Fibroblast of lung (primary cell): ENCODE measurements at regions not wholly inside any gene's neighbourhood (a gene's known extent, or its start where the extent isn't known, plus 50 kb on each side); places are given as distances from the start of the nearest gene placed in this dataset.

Source experiments
- DNase-seq, 2 donors: peaks; one replicate each; pipeline versions ENCODE4 v3.0.0 to v3.0.0-alpha.2; 2010; ENCODE audit warnings: low read depth in 2 of 2
- H2AFZ ChIP-seq: 2 replicates; pipeline ENCODE4 v1.5.1; 2012; ENCODE audit warnings: low read length, control low read depth, inconsistent platforms
- H3K27ac ChIP-seq: 2 replicates; pipeline ENCODE4 v1.5.1; 2011; ENCODE audit warnings: low read length, control low read depth; ENCODE audit not compliant: insufficient read depth
- H3K27me3 ChIP-seq: 2 replicates; pipeline ENCODE4 v1.5.1; 2011; ENCODE audit warnings: mild to moderate bottlenecking, low read length; ENCODE audit not compliant: control insufficient read depth, insufficient read depth
- H3K36me3 ChIP-seq: 2 replicates; pipeline ENCODE4 v1.5.1; 2011; ENCODE audit warnings: low read length; ENCODE audit not compliant: control insufficient read depth, insufficient read depth
- H3K4me1 ChIP-seq: 2 replicates; pipeline ENCODE4 v1.5.1; 2011; ENCODE audit warnings: low read length; ENCODE audit not compliant: control insufficient read depth, insufficient read depth; ENCODE audit errors: extremely low read depth
- H3K4me2 ChIP-seq: 2 replicates; pipeline ENCODE4 v1.5.1; 2011; ENCODE audit warnings: low read length, control low read depth; ENCODE audit not compliant: insufficient read depth; ENCODE audit errors: extremely low read depth
- H3K4me3 ChIP-seq, 4 experiments: fragments of 200-600 bp in 1 of 4; sonication (generic) in 1 of 4; replicated peaks in 1 of 4; 2 replicates each; pipeline ENCODE4 v1.5.1; 2011 to 2016; ENCODE audit warnings: low read length in 4 of 4, low read depth in 3 of 4, mild to moderate bottlenecking in 3 of 4, control low read depth in 2 of 4, inconsistent platforms in 1 of 4, mixed read lengths in 1 of 4; ENCODE audit not compliant: insufficient read depth in 1 of 4; ENCODE audit errors: control extremely low read depth in 1 of 4
- H3K79me2 ChIP-seq: 2 replicates; pipeline ENCODE4 v1.5.1; 2012; ENCODE audit warnings: mild to moderate bottlenecking, low read length, inconsistent platforms; ENCODE audit not compliant: control insufficient read depth, insufficient read depth
- H3K9ac ChIP-seq: 2 replicates; pipeline ENCODE4 v1.5.1; 2011; ENCODE audit warnings: mild to moderate bottlenecking, low read length, control low read depth; ENCODE audit not compliant: insufficient read depth
- H3K9me3 ChIP-seq: 2 replicates; pipeline ENCODE4 v1.5.1; 2012; ENCODE audit warnings: low read depth, low read length; ENCODE audit not compliant: control insufficient read depth, insufficient read depth
- H4K20me1 ChIP-seq: 2 replicates; pipeline ENCODE4 v1.5.1; 2011; ENCODE audit warnings: low read length; ENCODE audit not compliant: control insufficient read depth, insufficient read depth; ENCODE audit errors: extremely low read depth
- EZH2 ChIP-seq: IDR thresholded peaks from 2 replicates; pipeline ENCODE4 v1.5.1; 2012; ENCODE audit warnings: low read length, control low read depth, mild to moderate bottlenecking; ENCODE audit errors: missing control alignments
- TF ChIP-seq, protein P1 (sequence below), 2 donors: IDR thresholded peaks in 1 of 2; conservative IDR thresholded peaks in 1 of 2; 1 replicate in 1 of 2; 2 replicates in 1 of 2; pipeline ENCODE4 v1.5.1; 2011 to 2012; ENCODE audit warnings: low read length in 2 of 2, control low read depth in 1 of 2, inconsistent platforms in 1 of 2, low read depth in 1 of 2, mild to moderate bottlenecking in 1 of 2

DNA sequence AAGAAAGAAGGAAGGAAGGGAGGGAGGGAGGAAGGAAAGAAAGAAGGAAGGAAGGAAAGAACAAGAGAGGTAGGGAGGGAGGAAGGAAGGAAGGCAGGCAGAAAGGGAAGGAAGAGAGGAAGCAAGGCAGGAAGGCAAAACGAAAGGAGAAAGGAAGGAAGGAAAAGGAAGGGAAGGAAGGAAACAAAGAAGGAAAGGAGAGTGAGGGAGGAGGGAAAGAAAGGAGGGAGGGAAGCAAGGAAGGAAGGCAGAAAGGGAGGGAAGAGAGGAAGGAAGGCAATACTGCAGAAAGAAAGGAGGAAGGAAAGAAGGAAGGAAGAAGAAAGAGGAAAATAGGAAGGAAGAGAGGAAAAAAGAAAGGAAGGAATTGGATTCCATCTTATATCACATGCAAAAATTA, 1303.1 kb upstream of the TMEM132C start:
- no peaks in the 10 kb centered on the region for H3K27me3 ChIP-seq
- no peaks in the 10 kb centered on the region for H3K36me3 ChIP-seq
- no peaks in the 10 kb centered on the region for H3K4me1 ChIP-seq
- no peaks in the 10 kb centered on the region for H3K9me3 ChIP-seq
- no peak for DNase-seq
- H3K79me2 ChIP-seq = no peaks in the 10 kb centered on the region
- no peak overlapping the region for H3K4me3 ChIP-seq
- H2AFZ ChIP-seq = no peak overlapping the region
- H3K4me2 ChIP-seq = no peak overlapping the region
- TF ChIP-seq, protein P1, sequence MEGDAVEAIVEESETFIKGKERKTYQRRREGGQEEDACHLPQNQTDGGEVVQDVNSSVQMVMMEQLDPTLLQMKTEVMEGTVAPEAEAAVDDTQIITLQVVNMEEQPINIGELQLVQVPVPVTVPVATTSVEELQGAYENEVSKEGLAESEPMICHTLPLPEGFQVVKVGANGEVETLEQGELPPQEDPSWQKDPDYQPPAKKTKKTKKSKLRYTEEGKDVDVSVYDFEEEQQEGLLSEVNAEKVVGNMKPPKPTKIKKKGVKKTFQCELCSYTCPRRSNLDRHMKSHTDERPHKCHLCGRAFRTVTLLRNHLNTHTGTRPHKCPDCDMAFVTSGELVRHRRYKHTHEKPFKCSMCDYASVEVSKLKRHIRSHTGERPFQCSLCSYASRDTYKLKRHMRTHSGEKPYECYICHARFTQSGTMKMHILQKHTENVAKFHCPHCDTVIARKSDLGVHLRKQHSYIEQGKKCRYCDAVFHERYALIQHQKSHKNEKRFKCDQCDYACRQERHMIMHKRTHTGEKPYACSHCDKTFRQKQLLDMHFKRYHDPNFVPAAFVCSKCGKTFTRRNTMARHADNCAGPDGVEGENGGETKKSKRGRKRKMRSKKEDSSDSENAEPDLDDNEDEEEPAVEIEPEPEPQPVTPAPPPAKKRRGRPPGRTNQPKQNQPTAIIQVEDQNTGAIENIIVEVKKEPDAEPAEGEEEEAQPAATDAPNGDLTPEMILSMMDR (conservative IDR thresholded peaks at IDR 0.05 in 1 of 2, IDR thresholded peaks at IDR 0.05 in 1 of 2; ENCODE audit: low read depth in 1 of 2, low read length in 2 of 2) = no peak
- TF ChIP-seq EZH2 = no peak
- no peak overlapping the region for H3K27ac ChIP-seq
- no peaks in the 10 kb centered on the region for H4K20me1 ChIP-seq
- no peak overlapping the region for H3K9ac ChIP-seq

DNA sequence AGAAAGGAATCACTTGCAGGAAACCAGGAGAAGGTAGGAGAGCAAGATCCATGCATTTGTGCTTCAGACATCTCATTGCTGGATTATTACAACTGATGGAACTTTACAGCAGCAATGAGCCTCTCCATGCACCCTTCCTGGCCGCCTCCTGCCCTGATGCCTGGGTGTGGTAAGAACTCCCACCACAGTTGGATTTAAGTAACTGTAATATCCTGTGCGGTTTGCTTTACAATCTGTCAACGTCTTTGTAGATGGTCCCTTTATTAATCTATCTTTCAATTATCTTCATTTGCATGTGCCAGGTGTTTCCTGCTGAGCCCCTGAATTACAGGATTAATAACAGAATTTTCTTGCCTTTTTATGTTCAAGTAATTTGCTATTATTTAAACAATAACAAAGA, 1300.5 kb upstream of the TMEM132C start:
- Histone ChIP-seq H3K4me1 (no peaks in the 10 kb centered on the region), H3K27me3 (no peaks in the 10 kb centered on the region), H2AFZ (no peak overlapping the region), H3K79me2 (no peaks in the 10 kb centered on the region), H3K4me2 (no peak overlapping the region), H3K36me3 (no peaks in the 10 kb centered on the region), H3K9ac (no peak overlapping the region), H3K27ac (no peak overlapping the region), H3K4me3 (no peak overlapping the region), H4K20me1 (no peaks in the 10 kb centered on the region), H3K9me3 (no peaks in the 10 kb centered on the region)
- DNase-seq = no peak
- no peak for TF ChIP-seq EZH2
- TF ChIP-seq, protein P1 (conservative IDR thresholded peaks at IDR 0.05 in 1 of 2, IDR thresholded peaks at IDR 0.05 in 1 of 2; ENCODE audit: low read depth in 1 of 2, low read length in 2 of 2) = no peak

DNA sequence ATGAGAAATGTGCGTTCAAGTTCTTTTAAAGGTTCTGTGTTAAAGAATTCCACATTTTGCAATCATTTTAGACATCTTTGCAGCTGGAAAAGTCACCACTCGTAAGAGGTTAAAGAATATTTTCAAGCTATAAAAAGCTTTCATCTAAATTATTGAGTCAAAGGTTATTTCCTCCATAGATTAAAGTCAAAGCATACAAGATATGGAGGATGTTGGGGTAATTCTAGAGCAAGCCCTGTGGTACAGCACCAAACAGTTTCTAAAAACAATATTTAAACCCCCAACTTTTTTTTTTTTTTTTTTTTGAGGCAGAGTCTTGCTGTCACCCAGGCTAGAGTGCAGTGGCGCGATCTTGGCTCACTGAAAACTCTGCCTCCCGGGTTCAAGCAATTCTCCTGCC, 1299.8 kb upstream of the TMEM132C start:
- H4K20me1 ChIP-seq = no peaks in the 10 kb centered on the region
- no peaks in the 10 kb centered on the region for H3K36me3 ChIP-seq
- no peak overlapping the region for H3K4me3 ChIP-seq
- H3K9me3 ChIP-seq = no peaks in the 10 kb centered on the region
- no peaks in the 10 kb centered on the region for H3K79me2 ChIP-seq
- no peaks in the 10 kb centered on the region for H3K4me1 ChIP-seq
- no peaks in the 10 kb centered on the region for H3K27me3 ChIP-seq
- DNase-seq = no peak
- H3K27ac ChIP-seq = no peak overlapping the region
- TF ChIP-seq EZH2 = no peak
- TF ChIP-seq, protein P1 (conservative IDR thresholded peaks at IDR 0.05 in 1 of 2, IDR thresholded peaks at IDR 0.05 in 1 of 2; ENCODE audit: low read depth in 1 of 2, low read length in 2 of 2) = no peak
- no peak overlapping the region for H2AFZ ChIP-seq
- H3K9ac ChIP-seq = no peak overlapping the region
- H3K4me2 ChIP-seq = no peak overlapping the region
